T-helper 2 cell treated with Interferon-gamma antibody and Interleukin-4, amounts not matched to agents 5 μg/mL and 100 μg/mL, for 36 hours (primary cell): ENCODE measurements at regions not wholly inside any gene's neighbourhood (a gene's known extent, or its start where the extent isn't known, plus 50 kb on each side); places are given as distances from the start of the nearest gene placed in this dataset.
"Not testable (repeated sequence)": the region's sequence is repeated elsewhere in the genome, so short reads cannot be mapped to it uniquely, and the experiment has no call there.

Source experiments
- DNase-seq: peaks from one replicate; pipeline ENCODE4 v3.0.0; 2021; ENCODE audit warnings: low spot score
- H3K27ac Mint-ChIP-seq: one replicate; pipeline ENCODE4 v1.8.0; 2021; ENCODE audit warnings: mild to moderate bottlenecking, mixed read lengths
- H3K27me3 Mint-ChIP-seq: one replicate; pipeline ENCODE4 v1.8.0; 2021; ENCODE audit warnings: low read depth, mixed read lengths
- H3K36me3 Mint-ChIP-seq: one replicate; pipeline ENCODE4 v1.8.0; 2021; ENCODE audit warnings: low read depth, mixed read lengths
- H3K4me1 Mint-ChIP-seq: one replicate; pipeline ENCODE4 v1.8.0; 2021; ENCODE audit warnings: low read depth, mixed read lengths
- H3K4me3 Mint-ChIP-seq: one replicate; pipeline ENCODE4 v1.8.0; 2022; ENCODE audit warnings: mild to moderate bottlenecking, moderate library complexity, mixed read lengths
- H3K9me3 Mint-ChIP-seq: one replicate; pipeline ENCODE4 v1.8.0; 2021; ENCODE audit warnings: mixed read lengths

GRCh38 chr10:29783201-29783947 lies 148.6 kb upstream of the SVIL start:
- Mint-ChIP-seq H3K27ac (no peak overlapping the region), H3K4me3 (no peak overlapping the region), H3K9me3 (no peaks in the 10 kb centered on the region), H3K4me1 (peaks cover 5% of the 10 kb centered on the region), H3K27me3 (peaks cover 21% of the 10 kb centered on the region), H3K36me3 (no peaks in the 10 kb centered on the region)
- no peak for DNase-seq

DNA sequence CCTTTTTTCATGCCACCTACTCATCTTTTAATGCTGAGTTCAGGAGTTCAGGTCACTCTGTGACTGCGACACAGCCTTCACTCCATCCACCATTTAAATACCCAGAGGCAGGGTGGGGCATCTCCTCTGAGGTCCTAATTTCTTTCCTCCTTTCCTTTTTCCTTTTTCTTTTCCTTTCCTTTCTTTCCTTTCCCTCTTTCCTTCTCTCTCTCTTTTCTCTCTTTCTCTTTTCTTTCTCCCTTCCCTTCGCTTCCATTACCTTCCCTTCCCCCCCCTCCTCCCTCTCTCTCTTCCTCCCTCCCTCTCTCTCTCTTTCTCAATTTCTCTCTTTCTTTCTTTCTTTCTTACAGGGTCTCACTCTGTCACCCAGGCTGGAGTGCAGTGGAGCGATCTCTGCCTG lies 145.9 kb upstream of the SVIL start:
- H3K27me3 Mint-ChIP-seq, result peaks cover 5% of the 10 kb centered on the region
- peaks cover 5% of the 10 kb centered on the region for H3K4me1 Mint-ChIP-seq
- H3K36me3 Mint-ChIP-seq, result no peaks in the 10 kb centered on the region
- no peaks in the 10 kb centered on the region for H3K9me3 Mint-ChIP-seq
- no peak overlapping the region for H3K4me3 Mint-ChIP-seq
- DNase-seq, result no peak
- H3K27ac Mint-ChIP-seq, result no peak overlapping the region

GRCh38 chr10:29780096-29780495 lies 145.3 kb upstream of the SVIL start:
- Mint-ChIP-seq H3K4me1 (peaks cover 5% of the 10 kb centered on the region), H3K27ac (no peak overlapping the region), H3K9me3 (no peaks in the 10 kb centered on the region), H3K27me3 (peaks cover 5% of the 10 kb centered on the region), H3K4me3 (no peak overlapping the region), H3K36me3 (no peaks in the 10 kb centered on the region)
- DNase-seq, result no peak

DNA sequence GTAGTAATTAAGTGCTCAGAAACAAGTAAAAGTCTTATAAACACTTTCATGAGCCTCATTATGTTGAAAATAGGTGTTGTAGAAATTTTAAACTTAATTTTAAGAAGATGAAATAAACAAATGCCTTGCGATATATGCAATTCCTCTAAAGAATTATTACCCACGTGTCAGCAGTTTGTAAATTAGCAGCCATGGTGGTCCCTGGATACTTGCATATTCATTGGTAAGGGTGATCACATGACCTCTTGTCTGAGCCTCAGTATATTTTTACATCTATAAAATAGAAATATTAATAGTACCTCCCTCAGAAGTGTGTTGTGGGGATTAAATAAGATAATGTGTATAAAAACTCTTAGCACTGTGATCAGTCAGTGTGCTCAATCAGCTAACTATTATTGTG lies 141.5 kb upstream of the SVIL start:
- Mint-ChIP-seq H3K27me3 (no peaks in the 10 kb centered on the region), H3K9me3 (no peaks in the 10 kb centered on the region), H3K4me3 (no peak overlapping the region), H3K4me1 (peaks cover 4% of the 10 kb centered on the region), H3K36me3 (no peaks in the 10 kb centered on the region), H3K27ac (no peak overlapping the region)
- DNase-seq, result no peak

DNA sequence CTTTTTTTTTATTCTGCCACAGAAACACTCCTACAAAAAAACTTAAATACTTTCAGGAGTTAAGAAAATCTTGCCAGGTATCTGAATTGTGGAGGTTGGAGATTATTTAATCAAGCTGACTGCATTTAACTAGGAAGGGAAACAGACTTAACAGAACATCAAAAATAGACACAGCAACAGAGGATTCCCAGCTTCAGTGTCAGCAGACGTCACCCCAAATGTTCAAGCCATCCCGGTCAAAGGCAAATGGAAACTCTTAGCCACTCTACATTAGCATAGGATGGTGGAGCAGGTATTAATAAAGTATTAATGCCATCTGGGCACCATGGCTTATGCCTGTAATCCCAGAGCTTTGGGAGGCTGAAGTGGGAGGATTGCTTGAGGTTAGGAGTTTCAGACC lies 139.7 kb upstream of the SVIL start:
- no peak overlapping the region for H3K27ac Mint-ChIP-seq
- H3K4me3 Mint-ChIP-seq, result no peak overlapping the region
- no peaks in the 10 kb centered on the region for H3K36me3 Mint-ChIP-seq
- no peaks in the 10 kb centered on the region for H3K9me3 Mint-ChIP-seq
- peaks cover 4% of the 10 kb centered on the region for H3K4me1 Mint-ChIP-seq
- no peak for DNase-seq
- H3K27me3 Mint-ChIP-seq, result peaks cover 2% of the 10 kb centered on the region

GRCh38 chr10:29773675-29774091 lies 138.9 kb upstream of the SVIL start:
- peaks cover 2% of the 10 kb centered on the region for H3K27me3 Mint-ChIP-seq

DNA sequence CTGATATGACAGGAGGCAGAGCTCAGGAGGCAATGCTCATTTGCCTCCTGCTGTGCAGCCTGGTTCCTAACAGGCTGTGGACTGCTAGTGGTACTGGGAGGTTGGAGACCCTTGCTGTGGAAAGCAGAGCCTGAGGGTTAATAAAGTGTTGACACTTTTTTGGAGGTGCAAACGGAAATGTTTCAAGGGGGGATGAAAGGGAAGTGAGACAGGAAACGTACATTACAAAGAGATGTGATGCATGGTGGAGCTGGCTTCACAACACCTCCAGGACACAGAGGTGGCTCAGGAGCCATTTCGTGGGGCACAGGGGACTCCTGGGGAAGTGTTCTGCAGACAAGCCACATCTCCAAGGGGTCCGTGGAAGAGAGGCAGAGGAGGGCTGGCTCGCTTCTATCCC lies 137.6 kb upstream of the SVIL start:
- Mint-ChIP-seq H3K27me3 (peaks cover 2% of the 10 kb centered on the region), H3K4me3 (no peak overlapping the region), H3K4me1 (peaks cover 4% of the 10 kb centered on the region), H3K36me3 (no peaks in the 10 kb centered on the region), H3K27ac (no peak overlapping the region), H3K9me3 (no peaks in the 10 kb centered on the region)
- no peak for DNase-seq

More at GRCh38 chr10:29773675-29774091, 138.9 kb upstream of the SVIL start:
- no peaks in the 10 kb centered on the region for H3K9me3 Mint-ChIP-seq
- H3K36me3 Mint-ChIP-seq, result no peaks in the 10 kb centered on the region
- no peak overlapping the region for H3K27ac Mint-ChIP-seq
- peaks cover 4% of the 10 kb centered on the region for H3K4me1 Mint-ChIP-seq
- no peak overlapping the region for H3K4me3 Mint-ChIP-seq
- DNase-seq, result no peak

GRCh38 chr10:29771376-29771775 lies 136.6 kb upstream of the SVIL start:
- Mint-ChIP-seq H3K4me3 (no peak overlapping the region), H3K27me3 (peaks cover 2% of the 10 kb centered on the region), H3K27ac (no peak overlapping the region), H3K4me1 (peaks cover 4% of the 10 kb centered on the region), H3K9me3 (no peaks in the 10 kb centered on the region), H3K36me3 (no peaks in the 10 kb centered on the region)
- DNase-seq, result no peak

DNA sequence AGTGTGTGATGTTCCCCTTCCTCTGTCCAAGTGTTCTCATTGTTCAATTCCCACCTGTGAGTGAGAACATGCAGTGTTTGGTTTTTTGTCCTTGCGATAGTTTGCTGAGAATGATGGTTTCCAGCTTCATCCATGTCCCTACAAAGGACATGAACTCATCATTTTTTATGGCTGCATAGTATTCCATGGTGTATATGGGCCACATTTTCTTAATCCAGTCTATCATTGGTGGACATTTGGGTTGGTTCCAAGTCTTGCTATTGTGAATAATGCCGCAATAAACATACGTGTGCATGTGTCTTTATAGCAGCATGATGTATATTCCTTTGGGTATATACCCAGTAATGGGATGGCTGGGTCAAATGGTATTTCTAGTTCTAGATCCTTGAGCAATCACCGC lies 134.5 kb upstream of the SVIL start:
- H3K27ac Mint-ChIP-seq, H3K4me3 Mint-ChIP-seq, H3K4me1 Mint-ChIP-seq, H3K9me3 Mint-ChIP-seq, H3K36me3 Mint-ChIP-seq, DNase-seq, H3K27me3 Mint-ChIP-seq: not testable (repeated sequence)

DNA sequence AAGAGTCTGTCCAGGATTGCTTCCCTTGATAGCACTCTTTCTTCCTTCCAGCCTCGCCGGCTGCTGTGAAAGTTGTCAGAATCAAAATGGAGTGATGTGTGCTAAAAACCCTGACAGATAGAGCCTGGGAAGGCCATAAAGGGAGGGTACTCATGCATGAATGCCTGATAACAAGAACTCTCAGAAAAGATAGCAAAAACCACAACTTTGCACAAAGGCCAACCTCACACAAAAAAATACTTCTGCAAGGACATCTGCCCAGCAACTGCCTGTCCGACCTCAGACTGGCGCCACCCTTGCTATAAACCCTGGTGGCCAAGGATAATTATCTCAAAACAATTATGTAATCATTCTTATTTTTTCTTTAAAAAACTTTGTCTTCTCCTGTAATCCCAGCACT lies 133.2 kb upstream of the SVIL start:
- no peak overlapping the region for H3K27ac Mint-ChIP-seq
- H3K4me3 Mint-ChIP-seq, result no peak overlapping the region
- H3K4me1 Mint-ChIP-seq, result peaks cover 4% of the 10 kb centered on the region
- peaks cover 2% of the 10 kb centered on the region for H3K27me3 Mint-ChIP-seq
- no peak for DNase-seq
- H3K9me3 Mint-ChIP-seq, result no peaks in the 10 kb centered on the region
- no peaks in the 10 kb centered on the region for H3K36me3 Mint-ChIP-seq

- Mint-ChIP-seq H3K4me1 (no peaks in the 10 kb centered on the region), H3K27me3 (peaks cover 2% of the 10 kb centered on the region), H3K27ac (no peak overlapping the region), H3K36me3 (no peaks in the 10 kb centered on the region), H3K4me3 (no peak overlapping the region), H3K9me3 (no peaks in the 10 kb centered on the region)
- DNase-seq, result no peak
These were observed 132.0 kb upstream of the SVIL start for GRCh38 chr10:29766753-29767152.

- no peaks in the 10 kb centered on the region for H3K4me1 Mint-ChIP-seq
- peaks cover 2% of the 10 kb centered on the region for H3K27me3 Mint-ChIP-seq
- DNase-seq, result no peak
- no peak overlapping the region for H3K4me3 Mint-ChIP-seq
- no peaks in the 10 kb centered on the region for H3K36me3 Mint-ChIP-seq
- H3K27ac Mint-ChIP-seq, result no peak overlapping the region
- no peaks in the 10 kb centered on the region for H3K9me3 Mint-ChIP-seq
These were observed 130.6 kb upstream of the SVIL start for GRCh38 chr10:29765330-29765729.

DNA sequence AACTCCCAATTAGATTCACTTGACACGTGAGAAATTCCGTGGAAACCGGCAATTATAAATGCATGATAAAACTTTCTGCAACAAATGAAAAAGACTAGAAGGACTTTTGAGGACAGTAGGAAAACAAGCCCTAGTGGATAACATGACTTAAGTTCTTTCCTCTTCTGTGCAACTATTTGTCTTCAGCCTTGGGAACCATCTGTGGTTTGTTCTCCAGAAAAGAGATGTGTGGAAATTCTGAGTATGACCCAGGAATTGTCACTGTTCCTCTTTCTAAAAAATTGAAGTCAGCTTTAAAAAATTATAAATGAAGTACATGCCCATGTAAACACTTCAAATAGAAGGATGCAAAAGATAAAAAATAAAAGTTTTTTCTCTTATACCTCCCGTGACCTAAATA lies 128.6 kb upstream of the SVIL start:
- Mint-ChIP-seq H3K27ac (no peak overlapping the region), H3K9me3 (no peaks in the 10 kb centered on the region), H3K4me3 (no peak overlapping the region), H3K4me1 (no peaks in the 10 kb centered on the region), H3K36me3 (no peaks in the 10 kb centered on the region), H3K27me3 (no peaks in the 10 kb centered on the region)
- no peak for DNase-seq

DNA sequence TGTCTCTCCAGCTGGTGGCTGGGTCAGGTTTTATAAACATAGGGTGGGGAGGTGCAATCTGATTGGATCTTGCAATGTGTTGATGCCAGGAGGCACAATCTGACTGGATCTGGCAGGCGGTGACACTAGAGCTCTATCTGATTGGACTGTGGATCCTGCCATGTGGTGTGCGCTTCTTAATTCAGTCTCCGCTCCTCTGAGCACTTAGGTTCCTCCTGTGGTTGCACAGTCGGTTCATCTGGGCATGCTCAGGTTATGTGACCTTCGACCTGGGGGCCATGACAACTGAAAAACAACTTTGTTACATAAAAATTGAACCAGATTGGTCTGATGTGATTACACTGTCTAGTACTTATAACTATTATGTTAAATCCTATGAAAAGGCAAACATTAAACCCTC lies 127.1 kb upstream of the SVIL start:
- Mint-ChIP-seq H3K9me3 (no peaks in the 10 kb centered on the region), H3K4me1 (no peaks in the 10 kb centered on the region), H3K36me3 (no peaks in the 10 kb centered on the region), H3K27me3 (no peaks in the 10 kb centered on the region), H3K27ac (no peak overlapping the region), H3K4me3 (no peak overlapping the region)
- no peak for DNase-seq
